ENCODE measurements at regions not wholly inside any gene's neighbourhood (a gene's known extent, or its start where the extent isn't known, plus 50 kb on each side); places are given as distances from the start of the nearest gene placed in this dataset.

DNA sequence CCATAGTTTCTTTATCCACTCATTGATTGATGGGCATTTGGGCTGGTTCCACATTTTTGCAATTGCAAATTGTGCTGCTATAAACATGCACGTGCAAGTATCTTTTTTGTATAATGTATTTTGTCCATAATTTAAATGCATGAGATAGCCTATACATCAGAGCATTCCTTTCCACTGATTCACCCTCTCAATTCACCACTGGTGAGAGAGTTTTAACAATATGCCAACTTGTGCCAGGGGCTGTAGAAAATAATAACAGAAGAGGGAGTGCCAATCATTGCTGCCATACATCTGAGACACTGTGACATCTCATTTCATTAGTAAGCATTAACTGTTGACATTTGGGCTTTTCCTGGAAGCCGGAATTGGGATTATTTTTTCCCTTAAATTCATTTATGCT is 125.1 kb downstream of the RAP2A start:
- H3K27ac ChIP-seq, result no peak overlapping the region
- no peak for TF ChIP-seq ZFX (IDR thresholded peaks at IDR 0.05; ENCODE audit: borderline replicate concordance)
- TF ChIP-seq, protein P1, sequence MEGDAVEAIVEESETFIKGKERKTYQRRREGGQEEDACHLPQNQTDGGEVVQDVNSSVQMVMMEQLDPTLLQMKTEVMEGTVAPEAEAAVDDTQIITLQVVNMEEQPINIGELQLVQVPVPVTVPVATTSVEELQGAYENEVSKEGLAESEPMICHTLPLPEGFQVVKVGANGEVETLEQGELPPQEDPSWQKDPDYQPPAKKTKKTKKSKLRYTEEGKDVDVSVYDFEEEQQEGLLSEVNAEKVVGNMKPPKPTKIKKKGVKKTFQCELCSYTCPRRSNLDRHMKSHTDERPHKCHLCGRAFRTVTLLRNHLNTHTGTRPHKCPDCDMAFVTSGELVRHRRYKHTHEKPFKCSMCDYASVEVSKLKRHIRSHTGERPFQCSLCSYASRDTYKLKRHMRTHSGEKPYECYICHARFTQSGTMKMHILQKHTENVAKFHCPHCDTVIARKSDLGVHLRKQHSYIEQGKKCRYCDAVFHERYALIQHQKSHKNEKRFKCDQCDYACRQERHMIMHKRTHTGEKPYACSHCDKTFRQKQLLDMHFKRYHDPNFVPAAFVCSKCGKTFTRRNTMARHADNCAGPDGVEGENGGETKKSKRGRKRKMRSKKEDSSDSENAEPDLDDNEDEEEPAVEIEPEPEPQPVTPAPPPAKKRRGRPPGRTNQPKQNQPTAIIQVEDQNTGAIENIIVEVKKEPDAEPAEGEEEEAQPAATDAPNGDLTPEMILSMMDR (IDR thresholded peaks at IDR 0.05), result no peak

DNA sequence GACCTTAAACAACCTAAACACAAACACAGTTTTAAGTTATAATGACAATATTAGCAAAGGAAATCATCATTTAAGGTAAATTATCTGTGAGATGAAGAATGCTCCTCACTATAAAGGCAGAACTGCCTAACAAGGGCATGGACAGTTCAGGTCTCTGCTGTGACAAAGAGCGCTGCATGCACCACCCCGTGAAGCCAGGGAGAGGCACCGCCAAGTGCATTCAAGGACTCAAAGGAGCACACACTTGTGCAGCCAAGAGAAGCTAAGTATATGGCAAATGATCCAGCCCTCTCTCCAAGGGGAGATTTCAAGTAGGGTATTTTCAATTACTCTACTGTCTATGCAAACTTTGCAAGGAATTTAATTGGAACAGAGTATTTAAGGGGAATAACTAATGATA is 126.0 kb downstream of the RAP2A start:
- TF ChIP-seq, protein P1 (IDR thresholded peaks at IDR 0.05), result no peak
- TF ChIP-seq ZFX (IDR thresholded peaks at IDR 0.05; ENCODE audit: borderline replicate concordance), result no peak
- H3K27ac ChIP-seq, result no peak overlapping the region

DNA sequence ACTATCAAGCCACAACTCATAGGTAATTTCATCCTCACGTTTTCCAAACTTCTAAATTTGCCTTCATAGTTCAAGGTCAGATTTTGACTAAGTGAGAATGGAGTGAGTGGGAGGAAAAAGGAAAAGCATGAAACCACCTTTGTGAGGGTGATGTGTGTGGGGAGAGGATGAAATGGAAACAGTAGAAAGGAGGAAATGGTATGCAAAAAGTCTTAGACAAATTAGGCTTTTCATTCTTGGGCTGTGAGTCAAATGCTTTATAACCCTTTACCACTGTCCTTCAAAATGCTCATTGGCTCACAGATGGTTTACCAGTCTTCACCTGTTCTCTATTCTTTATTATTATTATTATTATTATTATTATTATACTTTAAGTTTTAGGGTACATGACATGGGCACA is 127.2 kb downstream of the RAP2A start:
- H3K27ac ChIP-seq, result no peak overlapping the region
- TF ChIP-seq, protein P1 (IDR thresholded peaks at IDR 0.05), result no peak
- no peak for TF ChIP-seq ZFX (IDR thresholded peaks at IDR 0.05; ENCODE audit: borderline replicate concordance)

DNA sequence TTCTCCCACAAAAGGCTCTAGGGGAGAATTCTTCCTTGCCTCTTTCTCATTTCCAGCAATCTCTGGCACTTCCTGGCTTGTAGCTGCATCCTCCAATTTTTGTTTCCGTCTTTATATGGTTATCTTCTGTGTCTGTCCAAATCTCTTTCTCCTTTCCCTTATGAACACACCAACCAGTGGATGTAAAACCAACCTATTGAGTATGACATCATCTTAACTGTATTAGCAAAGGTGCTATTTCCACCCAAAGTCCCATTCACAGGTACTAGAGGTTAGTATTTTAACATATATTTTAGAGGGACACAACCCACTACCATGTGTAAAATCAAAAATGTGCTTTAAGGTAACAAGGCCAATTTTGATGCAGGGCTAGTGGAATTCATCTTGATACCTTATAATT is 129.0 kb downstream of the RAP2A start:
- TF ChIP-seq, protein P1 (IDR thresholded peaks at IDR 0.05), result no peak
- no peak for TF ChIP-seq ZFX (IDR thresholded peaks at IDR 0.05; ENCODE audit: borderline replicate concordance)
- no peak overlapping the region for H3K27ac ChIP-seq

DNA sequence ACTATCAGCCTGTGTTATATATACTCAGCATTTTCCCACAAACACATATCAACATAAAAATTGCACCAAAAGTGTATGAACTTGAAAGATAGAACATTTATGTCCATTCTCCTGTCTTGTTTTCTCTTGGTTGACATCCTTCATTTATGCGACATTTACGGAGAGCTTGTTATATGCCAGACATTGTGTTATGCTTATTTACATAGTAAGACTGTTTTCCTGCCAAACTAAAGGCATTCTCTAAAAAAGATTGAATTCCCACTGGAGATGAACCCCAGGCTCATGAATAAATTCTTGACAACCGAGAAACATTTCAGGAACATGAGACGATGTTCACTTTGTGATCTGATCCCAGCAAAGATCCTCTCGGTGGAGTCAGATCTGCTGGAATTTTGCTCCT is 131.0 kb downstream of the RAP2A start:
- TF ChIP-seq ZFX (IDR thresholded peaks at IDR 0.05; ENCODE audit: borderline replicate concordance), result no peak
- TF ChIP-seq, protein P1 (IDR thresholded peaks at IDR 0.05), result no peak
- no peak overlapping the region for H3K27ac ChIP-seq

DNA sequence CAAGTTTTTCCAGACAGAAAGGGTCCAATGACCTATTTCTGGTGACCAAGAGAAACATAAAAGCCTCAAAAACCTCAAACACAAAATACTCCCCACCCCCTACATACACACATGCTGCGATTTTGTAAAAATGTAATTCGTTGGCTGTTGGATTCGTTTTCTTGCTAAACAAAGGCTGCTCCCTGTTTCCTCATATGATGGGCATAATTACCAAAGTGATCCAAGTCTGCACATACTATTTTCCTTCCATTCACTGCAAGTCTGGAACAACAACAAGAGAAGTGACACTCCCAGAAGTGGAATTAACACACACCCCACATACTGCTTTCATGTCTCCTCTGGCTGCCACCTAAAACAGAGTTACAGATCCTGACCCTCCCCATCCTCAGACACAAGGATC is 131.9 kb downstream of the RAP2A start:
- TF ChIP-seq ZFX (IDR thresholded peaks at IDR 0.05; ENCODE audit: borderline replicate concordance), result no peak
- TF ChIP-seq, protein P1 (IDR thresholded peaks at IDR 0.05), result no peak
- no peak overlapping the region for H3K27ac ChIP-seq

DNA sequence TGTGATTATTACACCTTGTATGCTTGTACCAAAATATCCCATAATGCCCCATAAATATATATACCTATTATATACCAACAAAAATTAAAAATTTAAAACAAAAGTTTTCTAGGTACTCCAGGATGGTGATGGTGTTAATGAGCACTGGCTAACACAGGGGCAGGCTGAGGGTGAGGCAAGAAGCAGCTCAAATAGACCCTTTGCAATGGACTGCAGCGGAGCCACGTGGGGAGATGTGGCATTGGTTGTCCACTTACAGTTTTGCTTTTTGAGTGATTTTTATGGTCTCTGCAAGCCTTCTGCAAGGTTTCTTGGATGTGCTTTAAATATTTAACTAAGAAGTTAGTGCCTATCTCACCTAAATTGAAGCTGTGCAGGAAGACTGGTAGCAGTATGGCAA is 132.9 kb downstream of the RAP2A start:
- no peak for TF ChIP-seq ZFX (IDR thresholded peaks at IDR 0.05; ENCODE audit: borderline replicate concordance)
- TF ChIP-seq, protein P1 (IDR thresholded peaks at IDR 0.05), result no peak
- H3K27ac ChIP-seq, result no peak overlapping the region

Data from 22Rv1 (cell line).